ENCODE measurements at regions not wholly inside any gene's neighbourhood (a gene's known extent, or its start where the extent isn't known, plus 50 kb on each side); places are given as distances from the start of the nearest gene placed in this dataset.

DNA sequence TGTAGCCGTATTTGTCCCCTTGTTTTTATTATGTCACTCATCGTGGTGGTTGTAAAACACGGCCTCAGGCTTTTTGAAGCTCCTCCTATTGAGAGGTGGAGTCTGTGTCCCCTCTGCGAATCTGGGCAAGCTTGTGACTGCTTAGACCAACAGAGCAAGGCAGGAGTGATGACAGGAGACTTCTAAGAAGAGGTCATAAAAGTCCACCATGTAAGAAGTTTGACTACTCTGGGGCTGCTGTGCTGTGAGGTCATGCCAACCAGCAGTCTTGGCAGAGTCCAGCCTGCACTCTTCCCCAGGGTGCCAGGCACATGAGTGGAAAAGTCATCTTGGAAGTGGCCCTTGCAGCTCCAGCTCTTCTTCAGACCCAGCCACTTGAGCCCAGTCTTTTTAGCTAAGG lies 83.8 kb upstream of the SPTBN1 start:
- Histone ChIP-seq H3K9me3 (ENCODE audit: low read depth) (no peaks in the 10 kb centered on the region), H3K27me3 (no peaks in the 10 kb centered on the region), H3K4me2 (no peak overlapping the region), H2AFZ (no peak overlapping the region), H3K4me3 (no peak overlapping the region), H3K27ac (no peak overlapping the region), H4K20me1 (ENCODE audit: insufficient read depth, poor library complexity, severe bottlenecking) (no peaks in the 10 kb centered on the region), H3K79me2 (no peaks in the 10 kb centered on the region), H3K9me2 (replicated peaks; ENCODE audit: insufficient read depth) (no peaks in the 10 kb centered on the region), H3K4me1 (ENCODE audit: insufficient read depth) (no peaks in the 10 kb centered on the region), H3K36me3 (replicated peaks; ENCODE audit: insufficient read depth, low read depth) (no peaks in the 10 kb centered on the region)
- no peak for DNase-seq (ENCODE audit: low spot score)
- WGBS (ENCODE audit: low lambda C conversion rate, missing lambda C conversion rate) = 67% methylated on average over 4 of the region's 4 CpGs
- no peak for TF ChIP-seq EZH2 (IDR thresholded peaks at IDR 0.05; ENCODE audit: borderline replicate concordance)
- TF ChIP-seq EZH2phosphoT487 (IDR thresholded peaks at IDR 0.05; ENCODE audit: low read depth, severe bottlenecking, unreplicated experiment) = no peak
- TF ChIP-seq, protein P1, sequence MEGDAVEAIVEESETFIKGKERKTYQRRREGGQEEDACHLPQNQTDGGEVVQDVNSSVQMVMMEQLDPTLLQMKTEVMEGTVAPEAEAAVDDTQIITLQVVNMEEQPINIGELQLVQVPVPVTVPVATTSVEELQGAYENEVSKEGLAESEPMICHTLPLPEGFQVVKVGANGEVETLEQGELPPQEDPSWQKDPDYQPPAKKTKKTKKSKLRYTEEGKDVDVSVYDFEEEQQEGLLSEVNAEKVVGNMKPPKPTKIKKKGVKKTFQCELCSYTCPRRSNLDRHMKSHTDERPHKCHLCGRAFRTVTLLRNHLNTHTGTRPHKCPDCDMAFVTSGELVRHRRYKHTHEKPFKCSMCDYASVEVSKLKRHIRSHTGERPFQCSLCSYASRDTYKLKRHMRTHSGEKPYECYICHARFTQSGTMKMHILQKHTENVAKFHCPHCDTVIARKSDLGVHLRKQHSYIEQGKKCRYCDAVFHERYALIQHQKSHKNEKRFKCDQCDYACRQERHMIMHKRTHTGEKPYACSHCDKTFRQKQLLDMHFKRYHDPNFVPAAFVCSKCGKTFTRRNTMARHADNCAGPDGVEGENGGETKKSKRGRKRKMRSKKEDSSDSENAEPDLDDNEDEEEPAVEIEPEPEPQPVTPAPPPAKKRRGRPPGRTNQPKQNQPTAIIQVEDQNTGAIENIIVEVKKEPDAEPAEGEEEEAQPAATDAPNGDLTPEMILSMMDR (IDR thresholded peaks at IDR 0.05; ENCODE audit: poor library complexity) = no peak

DNA sequence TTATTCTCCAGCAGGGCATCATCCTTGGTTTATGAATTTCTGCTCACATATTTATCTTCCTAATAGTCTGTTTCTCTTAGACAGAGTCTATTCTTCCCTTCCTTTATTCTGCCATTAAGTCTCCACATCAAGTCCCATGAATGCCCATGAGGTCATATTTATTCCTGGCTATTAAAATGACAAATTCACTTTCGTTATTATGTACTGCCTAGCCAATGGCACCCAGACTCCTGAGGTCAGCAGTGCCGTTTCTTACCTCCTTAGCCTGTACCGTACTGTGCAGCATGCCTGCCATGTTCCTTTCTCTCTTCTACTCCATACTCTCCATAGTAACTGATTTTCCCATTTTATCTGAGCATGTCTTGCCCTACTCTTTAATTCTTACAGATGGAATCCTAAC lies 82.3 kb upstream of the SPTBN1 start:
- Histone ChIP-seq H3K4me1 (ENCODE audit: insufficient read depth) (no peaks in the 10 kb centered on the region), H3K27me3 (peaks cover 6% of the 10 kb centered on the region)

DNA sequence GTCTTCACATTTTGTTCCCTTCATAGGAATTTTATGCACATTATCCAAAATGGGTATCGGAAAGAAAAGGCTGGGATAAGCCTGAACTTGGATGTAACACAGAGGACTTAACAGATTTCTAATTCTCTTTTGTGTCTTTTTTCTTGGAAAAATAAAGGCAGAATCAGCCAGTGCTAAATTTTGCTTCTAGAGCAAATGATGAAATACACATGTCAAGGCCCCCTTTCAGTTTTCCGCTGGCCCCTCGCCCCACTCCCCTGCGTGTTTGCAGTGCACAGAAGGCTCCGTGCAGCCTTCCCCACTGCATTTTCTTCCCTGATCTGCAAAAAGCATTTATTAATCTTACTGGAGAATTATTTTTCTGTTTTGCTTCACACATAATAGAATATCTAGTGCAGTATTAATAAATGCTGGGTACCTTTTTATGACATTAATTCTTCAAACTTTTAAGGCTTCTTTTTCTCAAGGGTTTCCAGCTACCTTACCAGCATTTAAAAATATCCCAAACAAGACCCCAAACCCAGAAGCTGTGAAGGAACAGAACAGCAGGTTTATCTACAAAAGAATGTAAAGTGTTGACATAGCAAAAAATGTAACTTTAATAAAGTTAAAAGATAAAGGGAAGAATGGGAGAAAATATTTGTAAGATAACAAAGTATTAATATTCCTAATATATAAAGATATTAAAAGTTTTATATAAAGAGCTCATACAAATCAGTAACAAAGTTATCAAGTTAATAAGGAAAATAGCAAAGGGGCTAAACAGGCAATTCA lies 81.3 kb upstream of the SPTBN1 start:
- Histone ChIP-seq H3K4me1 (ENCODE audit: insufficient read depth) (no peaks in the 10 kb centered on the region), H3K4me3 (no peak overlapping the region), H3K9me3 (ENCODE audit: low read depth) (no peaks in the 10 kb centered on the region), H3K9me2 (replicated peaks; ENCODE audit: insufficient read depth) (no peaks in the 10 kb centered on the region), H3K79me2 (no peaks in the 10 kb centered on the region), H3K36me3 (replicated peaks; ENCODE audit: insufficient read depth, low read depth) (no peaks in the 10 kb centered on the region), H3K4me2 (no peak overlapping the region), H2AFZ (no peak overlapping the region), H3K27me3 (peaks cover 6% of the 10 kb centered on the region), H4K20me1 (ENCODE audit: insufficient read depth, poor library complexity, severe bottlenecking) (no peaks in the 10 kb centered on the region), H3K27ac (no peak overlapping the region)
- 91% methylated on average over 5 of the region's 5 CpGs for WGBS (ENCODE audit: low lambda C conversion rate, missing lambda C conversion rate)
- no peak for DNase-seq (ENCODE audit: low spot score)
- TF ChIP-seq EZH2phosphoT487 (IDR thresholded peaks at IDR 0.05; ENCODE audit: low read depth, severe bottlenecking, unreplicated experiment) = no peak

More for the DNA sequence above, 82.3 kb upstream of the SPTBN1 start:
- Histone ChIP-seq H3K79me2 (no peaks in the 10 kb centered on the region), H3K36me3 (replicated peaks; ENCODE audit: insufficient read depth, low read depth) (no peaks in the 10 kb centered on the region), H3K4me2 (no peak overlapping the region), H3K9me2 (replicated peaks; ENCODE audit: insufficient read depth) (no peaks in the 10 kb centered on the region), H4K20me1 (ENCODE audit: insufficient read depth, poor library complexity, severe bottlenecking) (no peaks in the 10 kb centered on the region), H2AFZ (no peak overlapping the region), H3K27ac (no peak overlapping the region), H3K9me3 (ENCODE audit: low read depth) (no peaks in the 10 kb centered on the region), H3K4me3 (no peak overlapping the region)
- no peak for TF ChIP-seq EZH2 (IDR thresholded peaks at IDR 0.05; ENCODE audit: borderline replicate concordance)
- TF ChIP-seq EZH2phosphoT487 (IDR thresholded peaks at IDR 0.05; ENCODE audit: low read depth, severe bottlenecking, unreplicated experiment) = no peak
- TF ChIP-seq, protein P1 (IDR thresholded peaks at IDR 0.05; ENCODE audit: poor library complexity) = no peak
- DNase-seq (ENCODE audit: low spot score) = no peak
- 95% methylated on average over 3 of the region's 3 CpGs for WGBS (ENCODE audit: low lambda C conversion rate, missing lambda C conversion rate)

DNA sequence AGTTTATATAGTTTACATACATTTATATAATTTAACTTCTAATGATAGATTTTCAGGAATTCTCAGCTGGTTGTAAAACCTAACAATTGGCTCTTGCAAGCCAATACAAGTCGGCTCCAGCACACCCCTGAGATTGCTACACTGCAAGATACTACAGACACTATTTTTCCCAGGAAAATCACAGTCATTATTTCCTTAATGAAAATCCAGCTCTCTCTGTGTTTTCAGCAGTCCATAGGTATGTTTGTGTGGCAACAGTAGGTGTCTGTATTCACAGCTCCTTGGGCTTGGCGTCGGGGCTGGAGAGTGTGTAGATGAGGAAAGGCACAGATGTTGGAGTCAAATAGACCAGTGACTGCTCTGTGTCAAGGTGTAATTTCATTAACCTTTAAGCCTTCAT lies 78.7 kb upstream of the SPTBN1 start:
- TF ChIP-seq, protein P1 (IDR thresholded peaks at IDR 0.05; ENCODE audit: poor library complexity) = no peak
- TF ChIP-seq EZH2 (IDR thresholded peaks at IDR 0.05; ENCODE audit: borderline replicate concordance) (no peak), EZH2phosphoT487 (IDR thresholded peaks at IDR 0.05; ENCODE audit: low read depth, severe bottlenecking, unreplicated experiment) (no peak)
- H3K27me3 ChIP-seq = peaks cover 6% of the 10 kb centered on the region

More for the DNA sequence above, 78.7 kb upstream of the SPTBN1 start:
- Histone ChIP-seq H3K4me2 (no peak overlapping the region), H3K9me3 (ENCODE audit: low read depth) (no peaks in the 10 kb centered on the region), H3K79me2 (no peaks in the 10 kb centered on the region), H3K4me3 (no peak overlapping the region), H3K36me3 (replicated peaks; ENCODE audit: insufficient read depth, low read depth) (no peaks in the 10 kb centered on the region), H3K4me1 (ENCODE audit: insufficient read depth) (no peaks in the 10 kb centered on the region), H3K9me2 (replicated peaks; ENCODE audit: insufficient read depth) (no peaks in the 10 kb centered on the region), H2AFZ (no peak overlapping the region), H3K27ac (no peak overlapping the region), H4K20me1 (ENCODE audit: insufficient read depth, poor library complexity, severe bottlenecking) (no peaks in the 10 kb centered on the region)
- DNase-seq (ENCODE audit: low spot score) = no peak
- WGBS (ENCODE audit: low lambda C conversion rate, missing lambda C conversion rate) = 82% methylated on average over 3 of the region's 3 CpGs
